ENCODE measurements at regions not wholly inside any gene's neighbourhood (a gene's known extent, or its start where the extent isn't known, plus 50 kb on each side); places are given as distances from the start of the nearest gene placed in this dataset.

DNA sequence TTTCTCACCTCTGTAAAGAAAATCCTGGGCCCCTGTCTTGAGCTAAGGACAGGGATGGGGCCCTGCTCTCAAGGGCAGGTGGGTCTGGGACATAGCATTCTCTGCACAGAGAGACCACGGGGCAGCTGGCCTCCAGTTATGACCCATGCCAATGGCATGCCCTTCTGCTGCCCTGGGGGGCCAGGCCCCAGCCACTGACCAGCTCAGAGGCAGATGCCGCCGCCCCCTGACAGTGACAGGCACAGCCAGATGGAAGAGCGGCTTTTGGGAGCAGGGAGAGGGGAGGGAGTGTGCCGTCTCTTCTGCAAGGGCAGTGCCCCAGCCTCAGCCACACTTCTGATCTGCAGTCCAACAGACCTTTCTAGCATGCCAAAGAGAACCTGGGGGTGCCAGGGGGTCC, 114.8 kb upstream of the NAV2 start:
- TF ChIP-seq, protein P1, sequence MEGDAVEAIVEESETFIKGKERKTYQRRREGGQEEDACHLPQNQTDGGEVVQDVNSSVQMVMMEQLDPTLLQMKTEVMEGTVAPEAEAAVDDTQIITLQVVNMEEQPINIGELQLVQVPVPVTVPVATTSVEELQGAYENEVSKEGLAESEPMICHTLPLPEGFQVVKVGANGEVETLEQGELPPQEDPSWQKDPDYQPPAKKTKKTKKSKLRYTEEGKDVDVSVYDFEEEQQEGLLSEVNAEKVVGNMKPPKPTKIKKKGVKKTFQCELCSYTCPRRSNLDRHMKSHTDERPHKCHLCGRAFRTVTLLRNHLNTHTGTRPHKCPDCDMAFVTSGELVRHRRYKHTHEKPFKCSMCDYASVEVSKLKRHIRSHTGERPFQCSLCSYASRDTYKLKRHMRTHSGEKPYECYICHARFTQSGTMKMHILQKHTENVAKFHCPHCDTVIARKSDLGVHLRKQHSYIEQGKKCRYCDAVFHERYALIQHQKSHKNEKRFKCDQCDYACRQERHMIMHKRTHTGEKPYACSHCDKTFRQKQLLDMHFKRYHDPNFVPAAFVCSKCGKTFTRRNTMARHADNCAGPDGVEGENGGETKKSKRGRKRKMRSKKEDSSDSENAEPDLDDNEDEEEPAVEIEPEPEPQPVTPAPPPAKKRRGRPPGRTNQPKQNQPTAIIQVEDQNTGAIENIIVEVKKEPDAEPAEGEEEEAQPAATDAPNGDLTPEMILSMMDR (IDR thresholded peaks at IDR 0.05) = no peak
- no peak for TF ChIP-seq POLR2A (IDR thresholded peaks at IDR 0.05)
